K562 (cell line): ENCODE measurements at regions not wholly inside any gene's neighbourhood (a gene's known extent, or its start where the extent isn't known, plus 50 kb on each side); places are given as distances from the start of the nearest gene placed in this dataset.
"Not testable (repeated sequence)": the region's sequence is repeated elsewhere in the genome, so short reads cannot be mapped to it uniquely, and the experiment has no call there.

Experiments
- ATAC-seq: fragments of 200-7000 bp; cut with Tn5 transposase; 3 replicates; pipeline ENCODE4 v1.9.1; 2020; ENCODE audit warnings: moderate library complexity
- BruUV-seq: library from RNA; stranded (reverse); fragments of 400-500 nt; replicated peaks from 2 replicates; lab custom pipeline; 2021; lab: Mats Ljungman, UMichigan
- CTCF ChIA-PET: fragments of 300-600 bp; formaldehyde crosslinking; extraction: SDS; loops from one replicate; lab custom pipeline; 2021; ENCODE audit warnings: low intra/inter-chr PET ratio; lab: Yijun Ruan, JAX
- POLR2A ChIA-PET: fragments of 300-600, 350-650 bp; sonication (Branson Sonifier 250); formaldehyde crosslinking; extraction: SDS; loops from one replicate; lab custom pipeline; 2021; ENCODE audit warnings: antibody characterized with exemption, inconsistent platforms; lab: Yijun Ruan, JAX
- DNase-seq, 4 experiments: peaks; one replicate each; pipeline versions ENCODE4 v3.0.0 to v3.0.0-alpha.2; 2011 to 2018; ENCODE audit warnings: low spot score in 3 of 4, mixed read lengths in 3 of 4; ENCODE audit errors: extremely low read depth in 1 of 4
- FAIRE-seq: peaks from 2 replicates; lab custom pipeline; 2011; peaks lifted over from hg19 to GRCh38; lab: Jason Lieb, UNC
- H2AFZ ChIP-seq: 2 replicates; pipeline ENCODE4 v1.6.0; 2011; ENCODE audit warnings: low read depth, low read length, control low read depth, inconsistent platforms
- H3K27ac ChIP-seq: fragments of 200-600 bp; 3 replicates; pipeline ENCODE4 v1.8.0; 2011; ENCODE audit warnings: low read depth, mild to moderate bottlenecking, control low read depth, inconsistent platforms, low read length, moderate library complexity, mixed read lengths; ENCODE audit errors: extremely low read depth
- H3K27me3 ChIP-seq, 2 experiments: fragments of 300-600 bp in 1 of 2; 2 replicates in 1 of 2; 3 replicates in 1 of 2; pipeline versions ENCODE4 v1.6.0 to v1.8.0; 2011; ENCODE audit warnings: inconsistent platforms in 2 of 2, low read length in 2 of 2, mild to moderate bottlenecking in 1 of 2, mixed read lengths in 1 of 2, moderate library complexity in 1 of 2; ENCODE audit not compliant: control insufficient read depth in 2 of 2, insufficient read depth in 2 of 2
- H3K36me3 ChIP-seq: fragments of 300-600 bp; 3 replicates; pipeline ENCODE4 v1.8.0; 2011; ENCODE audit warnings: mild to moderate bottlenecking, low read length, inconsistent platforms; ENCODE audit not compliant: control insufficient read depth, insufficient read depth
- H3K4me1 ChIP-seq, 2 experiments: fragments of 200-600 bp in 1 of 2; replicated peaks in 1 of 2; 2 replicates in 1 of 2; 3 replicates in 1 of 2; pipeline versions ENCODE4 v1.5.1 to v1.8.0; 2011; ENCODE audit warnings: inconsistent platforms in 2 of 2, low read length in 2 of 2, mild to moderate bottlenecking in 1 of 2, mixed read lengths in 1 of 2, moderate library complexity in 1 of 2; ENCODE audit not compliant: control insufficient read depth in 2 of 2, insufficient read depth in 2 of 2
- H3K4me2 ChIP-seq: 2 replicates; pipeline ENCODE4 v1.6.1; 2011; ENCODE audit warnings: low read length, control low read depth, inconsistent platforms, mixed read lengths; ENCODE audit not compliant: insufficient read depth
- H3K4me3 ChIP-seq: fragments of 200-600 bp; sonication (generic), shearing (Covaris generic); 2 replicates; pipeline ENCODE4 v1.5.1; 2016; ENCODE audit warnings: control low read depth, inconsistent platforms
- H3K79me2 ChIP-seq: fragments of 200-600 bp; 3 replicates; pipeline ENCODE4 v1.8.0; 2011; ENCODE audit warnings: low read length, inconsistent platforms; ENCODE audit not compliant: control insufficient read depth, insufficient read depth
- H3K9ac ChIP-seq, 2 experiments: 2 replicates each; pipeline versions ENCODE4 v1.6.0 to v1.6.1; 2011; ENCODE audit warnings: low read depth in 2 of 2, low read length in 2 of 2, control low read depth in 1 of 2, inconsistent platforms in 1 of 2, mild to moderate bottlenecking in 1 of 2, mixed read lengths in 1 of 2; ENCODE audit not compliant: insufficient read depth in 1 of 2
- H3K9me1 ChIP-seq: one replicate; pipeline ENCODE4 v1.6.0; 2011; ENCODE audit warnings: inconsistent platforms, mild to moderate bottlenecking, low read length, moderate library complexity; ENCODE audit not compliant: control insufficient read depth, insufficient read depth
- H3K9me3 ChIP-seq: replicated peaks from 2 replicates; pipeline ENCODE4 v1.5.1; 2011; ENCODE audit warnings: low read depth, low read length, inconsistent platforms; ENCODE audit not compliant: control insufficient read depth, insufficient read depth
- H4K20me1 ChIP-seq: replicated peaks from 2 replicates; pipeline ENCODE4 v1.6.1; 2011; ENCODE audit warnings: low read length, inconsistent platforms, mixed read lengths; ENCODE audit not compliant: control insufficient read depth, insufficient read depth
- DIDO1 ChIP-seq: fragments of 450-650 bp; IDR thresholded peaks from 2 replicates; pipeline ENCODE4 v1.6.1; 2016; ENCODE audit warnings: low read depth, missing biosample characterization, missing genetic modification characterization
- EP400 ChIP-seq: fragments of 450-650 bp; IDR thresholded peaks from 2 replicates; pipeline ENCODE4 v1.6.1; 2017; ENCODE audit warnings: antibody characterized with exemption, mild to moderate bottlenecking, moderate library complexity
- HOXB6 ChIP-seq: fragments of 250-450 bp; sonication (Bioruptor Pico); IDR thresholded peaks from 2 replicates; pipeline ENCODE4 v1.5.1; 2022; ENCODE audit warnings: mild to moderate bottlenecking, borderline replicate concordance
- SUPT5H ChIP-seq: fragments of 450-650 bp; IDR thresholded peaks from 2 replicates; pipeline ENCODE4 v1.6.1; 2016
- TRIM25 ChIP-seq: fragments of 450-650 bp; IDR thresholded peaks from 2 replicates; pipeline ENCODE4 v1.7.0; 2016; ENCODE audit warnings: borderline replicate concordance
- ZNF253 ChIP-seq: fragments of 250-450 bp; sonication (Bioruptor Pico); conservative IDR thresholded peaks from 2 replicates; pipeline ENCODE4 v1.6.1; 2021; ENCODE audit warnings: mild to moderate bottlenecking
- WGBS: fragments of 100-300 bp; shearing (Covaris generic); methylation state at CpG from one replicate; pipeline ENCODE4 v1.1.6; 2016; ENCODE audit warnings: low coverage, mixed read lengths; ENCODE audit not compliant: insufficient coverage; ENCODE audit errors: missing lambda C conversion rate; 5-methylcytosine and 5-hydroxymethylcytosine counted together
- in situ Hi-C: fragments of 300-500 bp; cut with MboI; formaldehyde crosslinking; loops from 4 replicates; pipeline ENCODE4 v1.15.0; 2018; ENCODE audit warnings: inconsistent platforms, mixed read lengths
- intact Hi-C: fragments of 100-400 bp; cut with micrococcal nuclease; formaldehyde crosslinking; loops from 2 replicates; pipeline ENCODE4 v1.14.2; 2022

GRCh38 chr11:90585491-90585890 is 362.6 kb upstream of the CHORDC1 start:
- no peaks in the 10 kb centered on the region for H3K79me2 ChIP-seq
- H3K27me3 ChIP-seq, result no peaks in the 10 kb centered on the region
- no peaks in the 10 kb centered on the region for H3K4me1 ChIP-seq
- FAIRE-seq (no peak), ATAC-seq (no peak), DNase-seq (no peak)
- CTCF ChIA-PET, result no interaction called here
- H3K9me3 ChIP-seq, result no peaks in the 10 kb centered on the region
- no peaks in the 10 kb centered on the region for H3K9me1 ChIP-seq
- no peak overlapping the region for H2AFZ ChIP-seq
- in situ Hi-C loops, result no loop called here
- intact Hi-C loops, result no loop called here
- no peak overlapping the region for H3K4me3 ChIP-seq
- H4K20me1 ChIP-seq, result no peaks in the 10 kb centered on the region
- POLR2A ChIA-PET, result no interaction called here
- no peak overlapping the region for H3K27ac ChIP-seq
- no TSS peak for BruUV-seq
- H3K4me2 ChIP-seq, result no peak overlapping the region
- H3K36me3 ChIP-seq, result no peaks in the 10 kb centered on the region
- 0% methylated on average over 1 of the region's 1 CpG for WGBS
- TF ChIP-seq SUPT5H (no peak), DIDO1 (tag) (no peak), EP400 (no peak), HOXB6 (CRISPR knock-in tag) (no peak), TRIM25 (no peak), ZNF253 (CRISPR knock-in tag) (no peak)
- no peak overlapping the region for H3K9ac ChIP-seq

GRCh38 chr11:90582999-90583398 is 360.1 kb upstream of the CHORDC1 start:
- H3K4me1 ChIP-seq, H4K20me1 ChIP-seq, H3K27ac ChIP-seq, FAIRE-seq, in situ Hi-C loops, H3K36me3 ChIP-seq, DNase-seq, H3K9me1 ChIP-seq, H3K4me3 ChIP-seq, intact Hi-C loops, BruUV-seq, ATAC-seq, H3K9ac ChIP-seq, H3K4me2 ChIP-seq, CTCF ChIA-PET, H2AFZ ChIP-seq, H3K9me3 ChIP-seq, POLR2A ChIA-PET, H3K27me3 ChIP-seq, H3K79me2 ChIP-seq: not testable (repeated sequence)
- 0% methylated on average over 3 of the region's 7 CpGs for WGBS
